KMS-11 (cell line): ENCODE measurements at regions not wholly inside any gene's neighbourhood (a gene's known extent, or its start where the extent isn't known, plus 50 kb on each side); places are given as distances from the start of the nearest gene placed in this dataset.

Experiments
- H2AFZ ChIP-seq: fragments of 200-600 bp; sonication (generic); 2 replicates; pipeline ENCODE4 v1.6.1; 2016; ENCODE audit warnings: antibody characterized with exemption, mixed run types, low read depth
- H3K27ac ChIP-seq: fragments of 200-600 bp; sonication (generic); 2 replicates; pipeline ENCODE4 v1.6.1; 2016; ENCODE audit warnings: mild to moderate bottlenecking, mixed run types
- H3K27me3 ChIP-seq: fragments of 200-600 bp; sonication (generic); 2 replicates; pipeline ENCODE4 v1.6.1; 2017; ENCODE audit warnings: mild to moderate bottlenecking, low read depth, mixed run types, moderate library complexity; ENCODE audit not compliant: insufficient read depth
- H3K36me3 ChIP-seq: fragments of 200-600 bp; sonication (generic); 2 replicates; pipeline ENCODE4 v1.6.1; 2017; ENCODE audit warnings: mild to moderate bottlenecking, mixed run types; ENCODE audit not compliant: insufficient read depth
- H3K4me1 ChIP-seq: fragments of 200-600 bp; sonication (generic); 2 replicates; pipeline ENCODE4 v1.6.1; 2016; ENCODE audit warnings: mild to moderate bottlenecking, low read depth, mixed run types; ENCODE audit not compliant: poor library complexity, severe bottlenecking
- H3K4me2 ChIP-seq: fragments of 200-600 bp; sonication (generic); 2 replicates; pipeline ENCODE4 v1.7.0; 2016; ENCODE audit warnings: mild to moderate bottlenecking, mixed run types
- H3K4me3 ChIP-seq: fragments of 200-600 bp; sonication (generic); IDR thresholded peaks from 2 replicates; pipeline ENCODE4 v1.6.1; 2017; ENCODE audit warnings: low read depth, low read length, mixed read lengths; ENCODE audit not compliant: insufficient read depth
- H3K79me2 ChIP-seq: fragments of 200-600 bp; sonication (generic); 2 replicates; pipeline ENCODE4 v1.6.1; 2016; ENCODE audit warnings: low read depth, mixed run types; ENCODE audit not compliant: insufficient read depth
- H3K9ac ChIP-seq: fragments of 200-600 bp; sonication (generic); 2 replicates; pipeline ENCODE4 v1.6.1; 2016; ENCODE audit warnings: mild to moderate bottlenecking, mixed run types
- H4K20me1 ChIP-seq: fragments of 200-600 bp; sonication (generic); 2 replicates; pipeline ENCODE4 v1.6.1; 2016; ENCODE audit warnings: mild to moderate bottlenecking, mixed run types; ENCODE audit not compliant: insufficient read depth
- CTCF ChIP-seq: fragments of 200-600 bp; sonication (generic); conservative IDR thresholded peaks from 2 replicates; pipeline ENCODE4 v1.6.1; 2017; ENCODE audit warnings: low read depth, mild to moderate bottlenecking, antibody characterized with exemption, low read length, moderate library complexity, mixed read lengths

DNA sequence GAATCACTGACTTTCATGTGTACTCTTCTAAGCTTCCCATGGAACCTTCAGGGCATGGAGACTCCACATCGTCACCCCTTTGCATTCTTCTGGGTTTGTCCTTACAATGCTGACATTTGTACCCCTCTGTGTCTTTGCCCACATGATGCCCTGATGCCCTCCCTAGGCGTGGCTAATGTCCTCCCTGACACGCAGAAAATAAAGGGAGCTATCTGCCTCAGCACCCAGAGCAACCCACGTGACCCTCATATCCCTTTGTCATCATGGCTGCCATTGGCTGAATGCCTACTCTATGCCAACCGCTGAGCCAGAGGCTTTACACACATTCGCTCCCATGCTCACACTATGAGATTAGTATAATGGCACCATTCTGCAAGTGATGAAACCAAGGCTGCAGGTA, 86.4 kb upstream of the KLHL29 start:
- H3K4me2 ChIP-seq = no peak overlapping the region
- no peak for TF ChIP-seq CTCF

DNA sequence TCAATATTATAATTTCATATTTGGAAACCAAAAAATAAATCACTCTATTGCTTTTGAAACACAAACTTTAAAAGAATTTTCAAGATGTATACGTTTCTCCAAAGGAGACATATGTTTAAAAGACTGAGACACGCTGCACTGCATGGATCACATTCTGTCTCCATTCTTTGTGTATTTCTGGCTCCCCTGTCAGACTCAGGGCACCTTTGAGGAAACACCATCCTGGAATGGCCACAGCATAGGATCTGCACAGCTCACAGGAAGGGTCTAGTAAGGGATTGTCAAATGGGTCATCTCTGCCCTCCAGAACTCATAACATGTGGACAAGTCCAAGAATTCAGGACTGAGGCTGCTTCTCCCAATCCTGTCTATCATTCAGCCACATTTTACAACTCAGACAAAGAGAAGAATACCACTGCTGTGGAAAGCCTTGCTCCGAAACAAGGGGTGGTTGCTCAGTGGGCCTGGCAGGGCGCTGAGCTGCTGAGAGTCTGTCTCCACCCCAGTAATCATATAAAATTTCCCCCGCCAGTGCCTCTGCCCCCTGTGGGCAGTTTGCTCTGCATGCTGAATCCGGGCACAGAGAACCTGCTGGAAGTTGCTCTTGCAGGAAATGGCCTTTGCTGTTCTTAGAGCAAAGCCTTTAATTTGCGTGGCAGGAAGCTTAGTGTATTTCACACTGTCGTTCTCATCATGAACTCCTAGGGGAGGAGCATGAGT, 85.3 kb upstream of the KLHL29 start:
- Histone ChIP-seq H2AFZ (no peak overlapping the region), H3K27me3 (no peaks in the 10 kb centered on the region), H3K79me2 (no peaks in the 10 kb centered on the region), H3K4me1 (peaks cover 7% of the 10 kb centered on the region), H3K36me3 (no peaks in the 10 kb centered on the region), H3K4me3 (no peak overlapping the region), H3K4me2 (no peak overlapping the region), H3K27ac (no peak overlapping the region), H4K20me1 (no peaks in the 10 kb centered on the region), H3K9ac (no peak overlapping the region)
- TF ChIP-seq CTCF = no peak

More for the DNA sequence above, 86.4 kb upstream of the KLHL29 start:
- H3K79me2 ChIP-seq = no peaks in the 10 kb centered on the region
- no peaks in the 10 kb centered on the region for H3K36me3 ChIP-seq
- no peak overlapping the region for H3K4me3 ChIP-seq
- H4K20me1 ChIP-seq = no peaks in the 10 kb centered on the region
- H2AFZ ChIP-seq = no peak overlapping the region
- H3K9ac ChIP-seq = no peak overlapping the region
- H3K27me3 ChIP-seq = no peaks in the 10 kb centered on the region
- no peak overlapping the region for H3K27ac ChIP-seq
- H3K4me1 ChIP-seq = peaks cover 7% of the 10 kb centered on the region

- no peaks in the 10 kb centered on the region for H3K79me2 ChIP-seq
- no peaks in the 10 kb centered on the region for H4K20me1 ChIP-seq
- no peak overlapping the region for H3K9ac ChIP-seq
- no peak overlapping the region for H3K4me2 ChIP-seq
- no peak overlapping the region for H2AFZ ChIP-seq
- no peaks in the 10 kb centered on the region for H3K36me3 ChIP-seq
- no peak for TF ChIP-seq CTCF
- H3K4me3 ChIP-seq = no peak overlapping the region
- no peak overlapping the region for H3K27ac ChIP-seq
- H3K4me1 ChIP-seq = peaks cover 7% of the 10 kb centered on the region
- no peaks in the 10 kb centered on the region for H3K27me3 ChIP-seq
Observed at GRCh38 chr2:23301136-23301535, 83.8 kb upstream of the KLHL29 start.

GRCh38 chr2:23302591-23302990, 82.4 kb upstream of the KLHL29 start:
- H3K27me3 ChIP-seq = no peaks in the 10 kb centered on the region
- no peaks in the 10 kb centered on the region for H3K36me3 ChIP-seq
- H3K9ac ChIP-seq = no peak overlapping the region
- no peak overlapping the region for H3K27ac ChIP-seq
- H4K20me1 ChIP-seq = no peaks in the 10 kb centered on the region
- peaks cover 7% of the 10 kb centered on the region for H3K4me1 ChIP-seq
- H3K4me3 ChIP-seq = no peak overlapping the region
- H3K79me2 ChIP-seq = no peaks in the 10 kb centered on the region
- TF ChIP-seq CTCF = no peak
- H3K4me2 ChIP-seq = no peak overlapping the region; the same call in 1 of the 2 replicates
- no peak overlapping the region for H2AFZ ChIP-seq
